Neural crest cell (in vitro differentiated cells): ENCODE measurements at regions not wholly inside any gene's neighbourhood (a gene's known extent, or its start where the extent isn't known, plus 50 kb on each side); places are given as distances from the start of the nearest gene placed in this dataset.

Experiments
- DNase-seq: peaks from one replicate; pipeline ENCODE4 v3.0.0; 2021; ENCODE audit warnings: low read depth, mixed read lengths, low spot score
- H3K27ac Mint-ChIP-seq: one replicate; pipeline ENCODE4 v1.8.0; 2021; ENCODE audit warnings: mild to moderate bottlenecking, mixed read lengths; ENCODE audit not compliant: unreplicated experiment
- H3K27me3 Mint-ChIP-seq: 2 replicates; pipeline ENCODE4 v1.8.0; 2021; ENCODE audit warnings: low read depth, mild to moderate bottlenecking, mixed read lengths
- H3K36me3 Mint-ChIP-seq: 2 replicates; pipeline ENCODE4 v1.8.0; 2021; ENCODE audit warnings: low read depth, mild to moderate bottlenecking, mixed read lengths
- H3K4me1 Mint-ChIP-seq: 2 replicates; pipeline ENCODE4 v1.8.0; 2021; ENCODE audit warnings: mixed read lengths
- H3K4me3 Mint-ChIP-seq: one replicate; pipeline ENCODE4 v1.8.0; 2021; ENCODE audit warnings: mild to moderate bottlenecking, mixed read lengths
- H3K9me3 Mint-ChIP-seq: 2 replicates; pipeline ENCODE4 v1.8.0; 2021; ENCODE audit warnings: mixed read lengths
- TF ChIP-seq, protein P1 (sequence below): fragments of 200-600 bp; sonication (generic); conservative IDR thresholded peaks from 2 replicates; pipeline ENCODE4 v1.5.0; 2021; ENCODE audit warnings: antibody characterized with exemption, mild to moderate bottlenecking

DNA sequence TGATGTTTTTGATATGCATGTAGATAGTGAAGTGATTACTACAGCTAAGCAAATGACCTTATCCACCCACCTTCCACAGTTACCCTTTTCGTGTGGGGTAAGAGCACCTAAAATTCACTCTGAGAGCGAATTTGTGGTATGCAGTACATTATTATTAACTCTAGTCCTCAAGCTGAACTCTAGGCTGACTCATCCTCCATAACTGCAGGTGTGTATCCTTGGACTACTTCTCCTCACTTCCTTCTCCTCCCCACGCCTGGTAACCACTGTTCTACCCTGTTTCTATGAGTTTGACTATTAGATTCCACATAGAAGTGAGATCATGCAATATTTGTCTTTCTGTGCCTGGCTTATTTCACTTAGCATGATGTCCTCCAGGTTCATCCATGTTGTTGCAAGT is 484.6 kb downstream of the GATA3 start:
- TF ChIP-seq, protein P1, sequence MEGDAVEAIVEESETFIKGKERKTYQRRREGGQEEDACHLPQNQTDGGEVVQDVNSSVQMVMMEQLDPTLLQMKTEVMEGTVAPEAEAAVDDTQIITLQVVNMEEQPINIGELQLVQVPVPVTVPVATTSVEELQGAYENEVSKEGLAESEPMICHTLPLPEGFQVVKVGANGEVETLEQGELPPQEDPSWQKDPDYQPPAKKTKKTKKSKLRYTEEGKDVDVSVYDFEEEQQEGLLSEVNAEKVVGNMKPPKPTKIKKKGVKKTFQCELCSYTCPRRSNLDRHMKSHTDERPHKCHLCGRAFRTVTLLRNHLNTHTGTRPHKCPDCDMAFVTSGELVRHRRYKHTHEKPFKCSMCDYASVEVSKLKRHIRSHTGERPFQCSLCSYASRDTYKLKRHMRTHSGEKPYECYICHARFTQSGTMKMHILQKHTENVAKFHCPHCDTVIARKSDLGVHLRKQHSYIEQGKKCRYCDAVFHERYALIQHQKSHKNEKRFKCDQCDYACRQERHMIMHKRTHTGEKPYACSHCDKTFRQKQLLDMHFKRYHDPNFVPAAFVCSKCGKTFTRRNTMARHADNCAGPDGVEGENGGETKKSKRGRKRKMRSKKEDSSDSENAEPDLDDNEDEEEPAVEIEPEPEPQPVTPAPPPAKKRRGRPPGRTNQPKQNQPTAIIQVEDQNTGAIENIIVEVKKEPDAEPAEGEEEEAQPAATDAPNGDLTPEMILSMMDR, result no peak
- H3K9me3 Mint-ChIP-seq, result no peaks in the 10 kb centered on the region
- peaks cover 15% of the 10 kb centered on the region for H3K4me1 Mint-ChIP-seq
- peaks cover 22% of the 10 kb centered on the region for H3K27me3 Mint-ChIP-seq
- no peaks in the 10 kb centered on the region for H3K36me3 Mint-ChIP-seq
- no peak for DNase-seq
- H3K27ac Mint-ChIP-seq, result no peak overlapping the region
- H3K4me3 Mint-ChIP-seq, result no peak overlapping the region

DNA sequence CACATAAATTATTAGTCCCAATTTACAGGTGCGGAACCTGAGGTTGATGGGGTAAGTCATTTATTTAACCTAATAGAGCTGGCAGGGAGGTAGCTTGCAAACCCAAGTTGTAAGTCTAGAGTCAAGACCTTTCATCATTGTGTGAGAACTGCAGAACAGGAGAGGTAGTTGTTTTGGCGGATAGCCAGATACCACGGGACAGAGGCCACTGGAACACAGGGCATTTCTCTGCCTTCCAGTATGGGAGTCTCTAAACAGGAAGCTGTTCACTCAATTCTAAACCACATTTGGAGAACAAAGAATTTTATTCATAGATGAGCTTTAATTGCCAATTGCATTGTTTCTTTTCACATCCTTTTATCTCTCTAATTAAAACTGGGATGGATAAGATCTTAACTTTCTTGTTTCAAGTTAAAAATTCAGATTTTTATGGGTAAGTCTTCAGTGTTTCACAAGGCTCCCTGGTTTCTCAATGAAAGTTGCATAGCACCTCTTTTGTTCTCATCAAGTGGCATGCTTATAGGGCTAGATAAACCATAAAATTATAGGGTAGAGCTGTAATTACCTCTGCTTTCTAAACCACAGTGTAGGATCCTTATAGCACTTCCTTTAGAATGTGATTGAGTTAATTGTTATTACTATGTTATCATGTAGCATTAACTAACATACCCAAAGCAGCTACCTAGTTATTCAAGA is 489.0 kb downstream of the GATA3 start:
- Mint-ChIP-seq H3K36me3 (no peaks in the 10 kb centered on the region), H3K27me3 (peaks cover 4% of the 10 kb centered on the region), H3K27ac (peak overlapping the region; percentile 75), H3K4me1 (peaks cover 15% of the 10 kb centered on the region), H3K9me3 (peaks cover 7% of the 10 kb centered on the region), H3K4me3 (no peak overlapping the region)
- no peak for DNase-seq
- TF ChIP-seq, protein P1, result no peak

DNA sequence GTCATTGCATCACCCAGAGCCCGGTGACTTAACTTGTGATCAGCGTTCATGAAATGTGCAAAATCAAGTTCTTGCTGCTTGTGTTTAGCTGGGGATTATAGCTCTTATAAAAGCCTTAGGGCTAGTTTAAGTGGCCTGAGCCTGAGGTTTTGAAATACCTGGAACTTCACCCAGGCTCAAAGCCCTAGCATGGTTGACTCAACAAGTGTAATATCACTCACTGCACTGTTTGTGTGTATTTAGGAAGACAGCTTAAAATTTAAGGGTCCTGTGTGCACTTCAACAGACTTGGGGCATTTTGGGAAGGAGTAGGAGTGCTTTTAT is 489.5 kb downstream of the GATA3 start:
- DNase-seq, result no peak
- H3K27ac Mint-ChIP-seq, result no peak overlapping the region
- H3K9me3 Mint-ChIP-seq, result peaks cover 9% of the 10 kb centered on the region
- TF ChIP-seq, protein P1, result no peak
- H3K4me3 Mint-ChIP-seq, result no peak overlapping the region
- no peaks in the 10 kb centered on the region for H3K36me3 Mint-ChIP-seq
- peaks cover 5% of the 10 kb centered on the region for H3K27me3 Mint-ChIP-seq
- peaks cover 15% of the 10 kb centered on the region for H3K4me1 Mint-ChIP-seq

DNA sequence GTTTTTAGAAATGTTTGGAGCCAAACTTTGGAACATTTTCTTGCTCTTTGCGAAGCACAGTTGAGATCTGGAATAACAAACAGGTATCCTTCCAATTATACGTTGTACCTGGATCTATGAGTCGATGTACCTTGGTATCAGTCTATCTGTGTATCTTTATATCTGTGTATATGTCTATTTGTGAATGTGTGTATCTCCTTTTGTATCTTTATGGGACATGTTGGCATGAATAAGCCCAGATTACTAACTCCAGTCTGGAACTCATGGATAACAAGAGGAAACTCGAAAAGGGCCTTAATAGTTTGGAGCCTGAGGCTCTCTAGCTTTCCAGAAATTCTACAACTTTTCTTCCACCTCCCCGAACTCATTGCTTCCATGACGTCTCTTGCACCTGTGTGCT is 490.0 kb downstream of the GATA3 start:
- Mint-ChIP-seq H3K27me3 (peaks cover 8% of the 10 kb centered on the region), H3K4me1 (peaks cover 15% of the 10 kb centered on the region), H3K36me3 (no peaks in the 10 kb centered on the region), H3K27ac (no peak overlapping the region), H3K4me3 (no peak overlapping the region), H3K9me3 (peaks cover 10% of the 10 kb centered on the region)
- no peak for DNase-seq
- TF ChIP-seq, protein P1, result no peak

DNA sequence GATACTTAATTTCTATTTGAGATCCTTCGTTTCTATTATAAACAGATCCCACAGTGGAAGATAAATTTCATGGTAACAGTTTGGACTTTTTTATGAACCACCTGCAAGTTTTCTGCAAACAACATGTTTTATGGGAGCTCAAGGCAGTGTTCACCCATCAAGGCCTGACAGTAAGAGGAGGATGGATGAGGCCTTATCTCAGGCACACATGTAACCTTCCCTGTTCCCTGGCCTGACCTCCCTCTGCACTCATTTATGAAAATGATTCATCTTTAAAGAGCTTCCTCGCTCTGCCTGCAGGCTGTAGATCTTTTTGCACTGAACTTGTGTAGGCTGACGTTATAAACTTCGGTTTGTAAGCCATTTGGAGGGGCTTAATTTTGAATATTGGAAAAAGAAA is 500.1 kb downstream of the GATA3 start:
- no peak for DNase-seq
- Mint-ChIP-seq H3K27me3 (peaks cover 24% of the 10 kb centered on the region), H3K9me3 (no peaks in the 10 kb centered on the region), H3K4me3 (no peak overlapping the region), H3K27ac (no peak overlapping the region), H3K36me3 (no peaks in the 10 kb centered on the region), H3K4me1 (no peaks in the 10 kb centered on the region)
- TF ChIP-seq, protein P1, result no peak
